Stimulated activated memory B cell treated with anti-CD40 and anti-IgM and Interleukin-4, amounts not matched to agents 10 μg/mL and 1 μg/mL and 100 μg/mL, for 72 hours (primary cell): ENCODE measurements at regions not wholly inside any gene's neighbourhood (a gene's known extent, or its start where the extent isn't known, plus 50 kb on each side); places are given as distances from the start of the nearest gene placed in this dataset.
"Not testable (repeated sequence)": the region's sequence is repeated elsewhere in the genome, so short reads cannot be mapped to it uniquely, and the experiment has no call there.

Source experiments
- ATAC-seq: fragments of 150-1000 bp; cut with Tn5 transposase; 2 replicates; pipeline ENCODE4 v1.10.0; 2021
- H3K27ac Mint-ChIP-seq: one replicate; pipeline ENCODE4 v1.8.0; 2022; ENCODE audit warnings: mild to moderate bottlenecking, mixed read lengths
- H3K27me3 Mint-ChIP-seq: one replicate; pipeline ENCODE4 v1.8.0; 2022; ENCODE audit warnings: mixed read lengths
- H3K36me3 Mint-ChIP-seq: one replicate; pipeline ENCODE4 v1.8.0; 2022; ENCODE audit warnings: mixed read lengths
- H3K4me1 Mint-ChIP-seq: one replicate; pipeline ENCODE4 v1.8.0; 2022; ENCODE audit warnings: mixed read lengths
- H3K4me3 Mint-ChIP-seq: one replicate; pipeline ENCODE4 v1.8.0; 2022; ENCODE audit warnings: mild to moderate bottlenecking, moderate library complexity, mixed read lengths
- H3K9me3 Mint-ChIP-seq: one replicate; pipeline ENCODE4 v1.8.0; 2022; ENCODE audit warnings: mixed read lengths

DNA sequence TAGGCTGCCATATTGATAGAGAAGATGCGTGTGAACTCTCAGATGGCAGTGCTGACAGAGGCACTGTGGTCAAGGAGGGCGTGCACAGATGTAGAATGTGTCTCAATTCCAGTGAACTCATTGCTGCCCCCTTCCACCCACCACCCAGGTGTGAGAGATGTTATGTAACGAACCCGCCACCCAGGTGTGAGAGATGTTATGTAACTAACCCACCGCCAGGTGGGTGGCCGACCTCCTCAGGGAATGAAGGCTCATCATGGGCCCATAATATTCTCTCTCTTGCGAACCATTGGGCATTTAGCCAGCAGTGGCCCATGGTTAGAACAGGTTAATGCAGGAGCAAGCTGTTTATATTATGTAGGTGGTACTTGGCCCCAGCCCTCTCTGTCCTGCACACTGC, 140.4 kb upstream of the MTPN start:
- ATAC-seq, result no peak
- H3K27me3 Mint-ChIP-seq, result no peaks in the 10 kb centered on the region
- no peak overlapping the region for H3K27ac Mint-ChIP-seq
- H3K9me3 Mint-ChIP-seq, result no peaks in the 10 kb centered on the region
- H3K4me3 Mint-ChIP-seq, result no peak overlapping the region
- peaks cover 16% of the 10 kb centered on the region for H3K36me3 Mint-ChIP-seq
- H3K4me1 Mint-ChIP-seq, result no peaks in the 10 kb centered on the region

DNA sequence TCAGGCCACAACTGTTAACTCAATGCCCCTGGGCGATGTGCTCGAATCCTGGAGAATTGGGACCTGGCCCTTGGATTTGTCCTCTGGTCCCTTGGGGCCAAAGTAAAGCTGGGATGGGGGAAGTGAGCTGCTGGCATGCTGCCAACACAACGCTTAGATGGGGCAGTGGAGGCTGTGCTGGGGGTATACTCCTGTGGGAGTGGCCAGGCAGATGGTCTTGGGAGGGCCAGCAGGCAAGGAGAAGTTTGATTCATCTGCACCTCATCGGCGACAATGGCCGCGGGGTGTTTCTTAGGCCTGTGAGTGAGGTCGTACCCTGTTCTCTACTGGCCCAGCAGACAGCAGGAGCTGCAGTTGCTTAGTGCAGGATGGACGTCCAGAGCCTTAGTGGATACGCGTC, 139.0 kb upstream of the MTPN start:
- H3K9me3 Mint-ChIP-seq, result no peaks in the 10 kb centered on the region
- H3K36me3 Mint-ChIP-seq, result peaks cover 16% of the 10 kb centered on the region
- no peak overlapping the region for H3K27ac Mint-ChIP-seq
- H3K4me1 Mint-ChIP-seq, result no peaks in the 10 kb centered on the region
- no peaks in the 10 kb centered on the region for H3K27me3 Mint-ChIP-seq
- no peak for ATAC-seq
- H3K4me3 Mint-ChIP-seq, result no peak overlapping the region

DNA sequence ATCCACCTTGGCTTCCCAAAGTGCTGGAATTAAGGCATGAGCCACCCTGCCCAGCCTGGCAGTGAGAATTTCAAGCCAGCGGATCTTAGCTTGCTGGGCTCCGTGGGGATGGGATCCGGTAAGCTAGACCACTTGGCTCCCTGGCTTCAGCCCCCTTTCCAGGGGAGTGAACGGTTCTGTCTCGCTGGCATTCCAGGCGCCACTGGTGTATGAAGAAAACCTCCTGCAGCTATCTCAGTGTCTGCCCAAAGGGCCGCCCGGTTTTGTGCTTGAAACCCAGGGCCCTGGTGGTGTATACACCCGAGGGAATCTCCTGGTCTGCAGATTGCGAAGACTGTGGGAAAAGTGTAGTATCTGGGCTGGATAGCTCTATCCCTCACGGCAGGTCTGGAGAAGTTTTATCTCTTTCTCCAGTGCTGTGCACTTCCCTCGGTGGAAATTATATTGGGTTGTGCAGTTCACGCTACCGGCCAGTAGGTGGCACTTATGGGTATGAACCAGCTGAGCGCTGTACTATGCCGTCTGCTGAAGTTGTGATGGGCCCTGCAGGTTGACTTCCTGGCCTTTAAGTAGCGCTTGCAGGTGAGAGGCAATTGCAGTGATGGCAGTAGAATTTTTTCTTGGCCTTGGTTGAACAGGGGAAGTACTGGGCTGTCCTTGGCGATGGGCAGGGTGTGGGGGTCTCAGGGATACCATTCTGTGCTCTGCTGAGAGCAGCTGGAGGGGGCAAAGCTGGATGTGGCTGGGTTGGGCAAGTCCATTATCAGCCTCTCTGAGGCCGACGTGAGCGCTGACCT, 138.0 kb upstream of the MTPN start:
- Mint-ChIP-seq H3K36me3 (peaks cover 22% of the 10 kb centered on the region), H3K4me3 (no peak overlapping the region), H3K9me3 (no peaks in the 10 kb centered on the region), H3K27ac (no peak overlapping the region), H3K4me1 (no peaks in the 10 kb centered on the region), H3K27me3 (no peaks in the 10 kb centered on the region)
- ATAC-seq, result no peak

DNA sequence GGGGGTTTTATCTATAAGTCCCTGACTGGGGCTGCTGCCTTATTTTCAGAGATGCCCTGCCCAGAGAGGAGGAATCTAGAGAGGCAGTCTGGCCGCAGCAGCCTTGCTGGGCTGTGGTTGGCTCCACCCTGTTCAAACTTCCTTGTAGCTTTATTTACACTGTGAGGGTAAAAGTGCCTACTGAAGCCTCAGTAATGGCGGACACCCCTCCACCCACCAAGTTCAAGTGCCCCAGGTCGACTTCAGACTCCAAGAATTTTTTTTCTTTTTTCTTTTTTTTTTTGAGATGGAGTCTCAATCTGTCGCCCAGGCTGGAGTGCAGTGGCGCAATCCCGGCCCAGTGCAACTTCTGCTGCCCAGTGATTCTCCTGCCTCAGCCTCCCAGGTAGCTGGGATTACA, 137.3 kb upstream of the MTPN start:
- not testable (repeated sequence) for H3K27me3 Mint-ChIP-seq, H3K27ac Mint-ChIP-seq, ATAC-seq, H3K9me3 Mint-ChIP-seq, H3K4me3 Mint-ChIP-seq, H3K4me1 Mint-ChIP-seq
- H3K36me3 Mint-ChIP-seq, result peaks cover 19% of the 10 kb centered on the region

DNA sequence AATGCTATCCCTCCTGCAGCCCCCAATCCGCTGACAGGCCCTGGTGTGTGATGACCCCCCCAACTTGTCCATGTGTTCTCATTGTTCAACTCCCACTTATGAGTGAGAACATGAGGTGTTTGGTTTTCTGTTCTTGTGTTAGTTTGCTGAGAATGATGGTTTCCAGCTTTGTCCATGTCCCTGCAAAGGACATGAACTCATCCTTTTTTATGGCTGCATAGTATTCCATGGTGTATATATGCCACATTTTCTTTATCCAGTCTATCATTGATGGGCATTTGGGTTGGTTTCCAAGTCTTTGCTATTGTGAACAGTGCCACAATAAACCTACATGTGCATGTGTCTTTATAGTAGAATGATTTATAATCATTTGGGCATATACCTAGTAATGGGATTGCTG, 131.9 kb upstream of the MTPN start:
- not testable (repeated sequence) for H3K9me3 Mint-ChIP-seq, ATAC-seq, H3K4me1 Mint-ChIP-seq, H3K4me3 Mint-ChIP-seq, H3K27ac Mint-ChIP-seq, H3K27me3 Mint-ChIP-seq
- peaks cover 36% of the 10 kb centered on the region for H3K36me3 Mint-ChIP-seq

DNA sequence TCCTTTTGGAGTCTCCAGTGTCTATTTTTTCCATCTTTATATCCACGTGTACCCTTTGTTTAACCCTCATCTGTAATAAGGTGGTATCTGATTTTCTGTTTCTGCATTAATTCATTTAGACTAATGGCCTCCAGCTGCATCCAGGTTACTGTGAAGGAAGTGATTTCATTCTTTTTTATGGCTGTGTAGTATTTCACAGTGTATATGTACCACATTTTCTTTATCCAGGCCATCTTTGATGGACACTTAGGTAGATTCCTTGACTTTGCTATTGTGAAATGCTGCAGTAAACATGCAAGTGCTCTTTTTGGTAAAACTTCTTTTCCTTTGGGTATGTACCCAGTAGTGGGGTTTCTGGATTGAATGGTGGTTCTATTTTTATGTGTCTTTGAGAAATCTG, 128.0 kb upstream of the MTPN start:
- Mint-ChIP-seq H3K4me1 (no peaks in the 10 kb centered on the region), H3K36me3 (peaks cover 17% of the 10 kb centered on the region), H3K4me3 (no peak overlapping the region), H3K27ac (no peak overlapping the region), H3K27me3 (no peaks in the 10 kb centered on the region), H3K9me3 (peaks cover 9% of the 10 kb centered on the region)
- no peak for ATAC-seq

DNA sequence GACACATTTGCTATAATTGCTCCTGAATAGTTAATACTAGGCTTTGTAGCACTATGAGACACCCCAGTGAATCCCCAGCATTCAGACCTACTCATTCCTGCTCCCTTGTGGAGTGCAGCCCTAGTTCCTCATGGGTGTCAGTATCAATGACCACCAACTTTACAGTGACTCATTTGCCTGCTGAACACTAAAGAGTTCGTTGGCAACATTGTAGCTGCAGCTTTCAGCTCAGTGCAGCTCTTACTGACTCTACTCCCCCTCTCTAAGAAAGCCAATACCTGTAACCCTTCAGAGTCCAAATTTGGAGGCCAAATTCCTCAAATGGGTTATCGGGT, 127.1 kb upstream of the MTPN start:
- Mint-ChIP-seq H3K27me3 (no peaks in the 10 kb centered on the region), H3K4me1 (no peaks in the 10 kb centered on the region), H3K9me3 (peaks cover 9% of the 10 kb centered on the region), H3K27ac (no peak overlapping the region), H3K4me3 (no peak overlapping the region), H3K36me3 (peaks cover 17% of the 10 kb centered on the region)
- ATAC-seq, result no peak

DNA sequence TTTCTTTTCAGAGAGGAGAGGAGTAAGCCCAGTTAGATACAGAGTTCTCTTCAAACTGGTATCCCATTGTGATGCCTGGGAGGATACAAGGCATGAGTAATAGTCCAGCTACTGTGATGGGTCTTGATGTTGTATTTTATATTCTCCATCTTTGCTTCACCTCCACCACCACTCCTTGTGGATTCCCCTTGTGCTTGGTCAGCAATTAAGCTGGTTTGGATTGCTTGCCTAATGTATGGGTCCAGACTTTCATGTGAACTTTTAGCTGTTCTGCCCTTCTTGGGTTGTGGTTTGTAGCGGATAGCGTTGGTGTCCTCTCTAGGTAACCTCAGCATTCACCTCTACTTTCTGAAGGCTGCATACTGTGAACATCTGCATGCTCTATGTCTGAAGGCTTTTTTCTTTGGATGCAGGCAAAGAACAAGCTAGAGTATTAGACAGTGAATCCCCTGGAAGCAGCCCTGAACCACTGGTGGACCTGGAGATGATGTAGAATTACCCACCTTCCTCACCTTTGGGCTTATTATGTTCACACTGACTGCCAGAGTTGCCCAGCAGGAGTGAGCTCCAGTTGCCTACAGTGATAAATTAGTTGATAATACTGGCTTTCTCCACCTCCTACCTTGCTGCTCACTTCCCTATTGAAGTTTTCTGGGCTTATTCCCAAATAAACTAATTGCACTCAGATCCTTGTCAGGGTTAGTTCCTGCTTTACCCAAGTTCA, 126.5 kb upstream of the MTPN start:
- Mint-ChIP-seq H3K9me3 (peaks cover 9% of the 10 kb centered on the region), H3K27me3 (no peaks in the 10 kb centered on the region), H3K4me1 (no peaks in the 10 kb centered on the region), H3K4me3 (no peak overlapping the region), H3K36me3 (peaks cover 17% of the 10 kb centered on the region), H3K27ac (no peak overlapping the region)
- peak; percentile 31 for ATAC-seq

DNA sequence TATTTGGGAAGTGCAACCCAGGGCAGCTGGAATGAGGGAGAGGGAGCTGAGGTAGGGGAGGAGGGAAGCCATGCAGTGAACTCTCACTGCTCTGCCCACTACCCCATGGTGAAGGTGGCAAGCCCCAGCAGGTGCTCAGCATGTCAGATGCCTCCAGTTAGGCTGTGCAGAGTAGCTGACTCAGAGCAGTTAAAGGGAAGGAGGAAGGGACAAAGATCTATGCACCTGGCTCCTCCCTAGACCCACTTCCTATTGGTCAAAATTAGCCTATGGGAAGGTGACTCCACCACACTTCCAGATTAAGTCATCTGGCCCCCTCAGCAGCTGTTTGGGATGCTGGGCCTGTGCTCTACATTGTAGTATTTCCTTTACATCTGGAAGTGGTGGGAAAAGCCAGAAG, 125.7 kb upstream of the MTPN start:
- ATAC-seq, result peak; percentile 36
- Mint-ChIP-seq H3K9me3 (peaks cover 3% of the 10 kb centered on the region), H3K4me3 (no peak overlapping the region)

DNA sequence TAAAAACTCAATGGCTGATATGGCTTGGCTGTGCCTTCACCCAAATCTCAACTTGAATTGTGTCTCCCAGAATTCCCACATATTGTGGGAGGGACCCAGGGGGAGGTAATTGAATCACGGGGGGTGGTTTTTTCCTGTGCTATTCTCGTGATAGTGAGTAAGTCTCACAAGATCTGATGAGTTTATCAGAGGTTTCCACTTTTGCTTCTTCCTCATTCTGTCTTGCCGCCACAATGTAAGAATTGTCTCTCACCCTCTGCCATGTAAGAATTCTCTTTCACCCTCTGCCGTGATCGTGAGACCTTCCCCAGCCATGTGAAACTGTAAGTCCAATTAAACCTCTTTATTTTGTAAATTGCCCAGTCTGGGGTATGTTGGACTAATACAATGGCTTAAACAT, 115.6 kb upstream of the MTPN start:
- H3K4me3 Mint-ChIP-seq, result not testable (repeated sequence)
- peaks cover 12% of the 10 kb centered on the region for H3K9me3 Mint-ChIP-seq

More for the DNA sequence above, 125.7 kb upstream of the MTPN start:
- H3K27ac Mint-ChIP-seq, result no peak overlapping the region
- no peaks in the 10 kb centered on the region for H3K27me3 Mint-ChIP-seq
- H3K4me1 Mint-ChIP-seq, result no peaks in the 10 kb centered on the region
- peaks cover 10% of the 10 kb centered on the region for H3K36me3 Mint-ChIP-seq

DNA sequence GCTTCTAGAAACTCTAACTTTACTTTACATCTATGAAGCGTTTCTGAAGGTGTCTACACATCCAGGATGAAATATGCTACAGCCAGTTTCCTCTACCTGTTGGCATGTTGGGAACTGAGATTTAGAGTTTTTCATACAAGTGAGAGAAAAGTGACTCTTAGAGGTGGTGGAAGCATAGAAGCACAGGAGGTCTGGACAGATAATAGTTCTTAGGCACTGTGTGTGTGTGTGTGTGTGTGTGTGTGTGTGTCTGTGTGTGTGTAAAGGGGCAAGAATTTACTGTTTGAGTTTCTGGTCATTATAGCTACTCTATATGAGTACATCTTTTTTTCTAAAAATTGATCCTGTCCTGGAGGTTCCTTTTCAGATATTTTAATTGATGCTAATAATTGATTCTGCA, 110.7 kb upstream of the MTPN start:
- no peak overlapping the region for H3K4me3 Mint-ChIP-seq
- H3K27ac Mint-ChIP-seq, result no peak overlapping the region

More for the DNA sequence above, 115.6 kb upstream of the MTPN start:
- peaks cover 30% of the 10 kb centered on the region for H3K36me3 Mint-ChIP-seq
- not testable (repeated sequence) for H3K27ac Mint-ChIP-seq, ATAC-seq, H3K4me1 Mint-ChIP-seq, H3K27me3 Mint-ChIP-seq

DNA sequence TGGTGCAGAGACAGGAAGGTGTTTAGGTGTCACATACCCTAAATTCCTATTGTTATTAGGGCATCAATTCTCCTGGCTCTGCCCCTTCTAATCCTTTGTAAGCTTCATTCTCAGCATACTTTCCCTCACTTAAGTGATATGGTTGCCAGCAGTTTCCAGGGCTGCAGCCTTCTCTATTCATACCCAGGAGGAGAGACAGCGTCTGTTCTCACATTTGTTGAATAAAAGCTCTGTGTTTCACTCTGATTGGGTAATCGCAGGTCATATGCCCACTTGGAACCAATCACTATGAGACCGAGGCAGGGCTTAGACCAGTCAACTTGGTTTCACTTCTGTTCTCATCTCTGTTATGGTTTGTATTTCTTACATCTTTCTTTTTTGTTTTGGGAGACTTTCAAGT, 109.6 kb upstream of the MTPN start:
- Mint-ChIP-seq H3K36me3 (peaks cover 10% of the 10 kb centered on the region), H3K27me3 (no peaks in the 10 kb centered on the region), H3K27ac (peak overlapping the region; percentile 33), H3K4me3 (peak overlapping the region; percentile 54), H3K4me1 (no peaks in the 10 kb centered on the region), H3K9me3 (peaks cover 8% of the 10 kb centered on the region)
- peak; percentile 87 for ATAC-seq

More for the DNA sequence above, 110.7 kb upstream of the MTPN start:
- Mint-ChIP-seq H3K4me1 (no peaks in the 10 kb centered on the region), H3K36me3 (peaks cover 21% of the 10 kb centered on the region), H3K27me3 (no peaks in the 10 kb centered on the region), H3K9me3 (peaks cover 9% of the 10 kb centered on the region)
- ATAC-seq, result no peak

DNA sequence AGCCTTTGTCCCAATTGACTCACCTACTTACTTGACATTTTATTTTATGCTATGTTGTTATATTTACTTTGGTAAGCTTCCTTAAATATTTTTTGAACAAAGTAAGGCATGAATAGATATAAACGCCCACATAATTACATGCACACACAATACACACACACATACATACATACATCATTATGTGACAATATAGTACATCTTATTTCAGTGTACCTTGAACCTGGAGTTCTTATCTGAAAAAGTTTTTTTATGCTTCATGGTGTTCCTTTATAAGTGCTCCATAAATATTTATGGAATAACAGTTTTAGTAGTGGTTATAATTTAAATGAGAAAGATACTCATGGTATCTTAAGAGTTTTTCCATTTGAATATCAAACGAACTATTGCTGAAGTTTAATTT, 102.8 kb upstream of the MTPN start:
- ATAC-seq, result no peak
- Mint-ChIP-seq H3K36me3 (no peaks in the 10 kb centered on the region), H3K27me3 (no peaks in the 10 kb centered on the region), H3K27ac (no peak overlapping the region), H3K4me3 (no peak overlapping the region), H3K4me1 (no peaks in the 10 kb centered on the region), H3K9me3 (no peaks in the 10 kb centered on the region)

DNA sequence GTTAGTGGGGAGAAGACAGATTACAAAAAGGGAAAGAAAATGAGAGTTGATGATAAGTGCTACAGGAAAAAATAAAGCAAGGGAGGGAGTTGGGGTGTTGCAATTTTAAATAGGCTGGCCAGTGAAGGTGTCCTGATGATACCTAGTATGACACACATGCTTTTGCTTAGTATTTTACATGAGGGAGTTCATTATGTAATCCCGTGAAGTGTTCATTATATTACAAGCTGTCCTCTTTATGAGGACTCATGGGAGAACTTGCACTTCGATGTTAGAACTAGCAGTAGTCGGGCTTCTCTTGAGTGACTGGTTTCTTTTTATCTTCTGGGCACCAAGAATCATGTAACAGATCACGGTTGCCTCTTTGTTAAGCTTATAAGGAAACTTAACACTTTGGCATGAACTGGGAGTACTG, 102.3 kb upstream of the MTPN start:
- Mint-ChIP-seq H3K4me3 (no peak overlapping the region), H3K4me1 (no peaks in the 10 kb centered on the region), H3K27me3 (no peaks in the 10 kb centered on the region), H3K27ac (no peak overlapping the region), H3K36me3 (no peaks in the 10 kb centered on the region), H3K9me3 (no peaks in the 10 kb centered on the region)
- ATAC-seq, result no peak

DNA sequence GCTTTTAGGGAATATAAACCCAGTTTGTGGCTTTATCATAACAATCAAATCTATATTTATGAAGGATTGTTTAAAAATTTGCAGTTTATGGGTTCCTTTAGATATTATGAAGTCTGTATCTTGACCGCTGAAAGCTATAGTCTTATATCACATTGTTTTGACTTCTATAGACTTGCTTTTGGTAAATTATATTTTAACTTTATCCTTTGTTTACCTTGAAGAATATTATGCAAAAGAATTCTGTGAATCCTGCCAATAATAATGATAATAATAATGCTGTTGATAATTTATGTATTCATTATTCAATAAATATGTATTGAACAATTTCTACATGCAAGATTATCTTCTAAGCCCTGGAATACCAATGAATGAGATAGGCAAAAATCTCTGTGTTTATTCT, 101.9 kb upstream of the MTPN start:
- no peak for ATAC-seq
- Mint-ChIP-seq H3K36me3 (no peaks in the 10 kb centered on the region), H3K4me3 (no peak overlapping the region), H3K27ac (no peak overlapping the region), H3K27me3 (no peaks in the 10 kb centered on the region), H3K4me1 (no peaks in the 10 kb centered on the region), H3K9me3 (no peaks in the 10 kb centered on the region)

DNA sequence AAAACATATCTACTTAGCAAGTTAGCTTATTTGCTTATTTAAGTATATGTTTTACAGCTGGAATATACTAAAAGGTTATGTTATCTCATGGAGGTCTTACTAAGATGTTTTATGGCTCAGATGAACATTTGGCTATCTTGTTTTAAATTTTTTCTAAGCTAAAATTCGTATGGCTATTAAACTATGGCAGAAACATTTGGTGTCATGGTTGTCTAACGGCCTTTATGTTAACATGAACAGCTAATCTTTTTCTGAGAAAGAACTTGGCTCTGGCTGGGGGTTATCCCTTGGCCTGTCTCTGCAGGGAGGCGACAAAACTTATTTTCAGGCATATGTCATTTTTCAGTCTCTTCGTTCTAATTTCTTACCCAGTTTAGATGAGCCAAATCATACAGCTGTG, 101.5 kb upstream of the MTPN start:
- no peaks in the 10 kb centered on the region for H3K9me3 Mint-ChIP-seq
- H3K4me1 Mint-ChIP-seq, result no peaks in the 10 kb centered on the region
- no peaks in the 10 kb centered on the region for H3K27me3 Mint-ChIP-seq

More for the DNA sequence above, 101.5 kb upstream of the MTPN start:
- Mint-ChIP-seq H3K4me3 (no peak overlapping the region), H3K27ac (no peak overlapping the region), H3K36me3 (no peaks in the 10 kb centered on the region)
- ATAC-seq, result no peak
